ENCODE measurements at regions not wholly inside any gene's neighbourhood (a gene's known extent, or its start where the extent isn't known, plus 50 kb on each side); places are given as distances from the start of the nearest gene placed in this dataset.

DNA sequence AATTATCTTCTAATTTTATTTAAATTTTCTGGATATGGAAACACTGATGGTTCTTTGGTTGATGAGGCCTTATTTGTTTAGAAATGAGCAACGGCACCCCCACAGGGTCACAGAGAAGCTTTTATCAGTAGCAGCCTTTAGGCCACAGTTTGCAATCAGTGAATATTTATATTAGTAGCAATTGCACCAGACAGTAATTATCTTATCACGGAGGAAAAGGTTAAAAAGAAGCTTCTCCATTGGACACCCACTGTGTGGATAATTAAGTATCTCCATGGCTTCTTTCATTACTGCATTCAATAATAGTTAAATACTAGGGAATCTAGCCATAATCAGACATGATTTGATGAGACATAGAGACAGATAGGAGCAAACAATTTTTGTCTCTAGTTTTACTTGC is 2099.2 kb upstream of the PCDH20 start:
- Histone ChIP-seq H3K56ac (ENCODE audit: extremely low read depth, insufficient read depth, low read length) (no peak overlapping the region), H2AFZ (replicated peaks; ENCODE audit: low read length, poor library complexity) (no peak overlapping the region), H4K5ac (ENCODE audit: low read depth, low read length) (no peak overlapping the region), H3K4me3 (ENCODE audit: insufficient read depth, low read depth, low read length) (no peak overlapping the region), H3K4me1 (ENCODE audit: control insufficient read depth, insufficient read depth, low read length) (no peaks in the 10 kb centered on the region), H3K4me2 (ENCODE audit: low read depth, low read length) (no peak overlapping the region), H2AK5ac (ENCODE audit: low read depth, low read length) (no peak overlapping the region), H3K9me1 (ENCODE audit: insufficient read depth, low read length) (no peaks in the 10 kb centered on the region), H3K27ac (ENCODE audit: insufficient read depth, low read length) (no peak overlapping the region), H3K36me3 (ENCODE audit: control insufficient read depth, insufficient read depth, low read length) (no peaks in the 10 kb centered on the region), H3K23ac (ENCODE audit: low read depth, low read length) (no peak overlapping the region), H3K4ac (ENCODE audit: low read depth, low read length) (no peak overlapping the region), H3K9me3 (ENCODE audit: control insufficient read depth, insufficient read depth, low read length) (no peaks in the 10 kb centered on the region), H4K91ac (ENCODE audit: insufficient read depth, low read depth, low read length) (no peak overlapping the region), H3K18ac (ENCODE audit: low read depth, low read length) (no peak overlapping the region), H3K27me3 (ENCODE audit: control insufficient read depth, insufficient read depth, low read length) (no peaks in the 10 kb centered on the region), H3K79me1 (ENCODE audit: low read depth in 1 of 2, low read length in 2 of 2) (no peaks in the 10 kb centered on the region), H2BK20ac (ENCODE audit: low read depth, low read length) (no peak overlapping the region), H3K9ac (ENCODE audit: low read depth, low read length) (no peak overlapping the region), H2BK15ac (ENCODE audit: low read depth, low read length) (no peak overlapping the region), H3K14ac (replicated peaks; ENCODE audit: low read depth, low read length) (no peak overlapping the region), H4K8ac (ENCODE audit: low read depth in 2 of 2, low read length in 2 of 2) (no peak overlapping the region), H2BK120ac (ENCODE audit: low read depth, low read length) (no peak overlapping the region), H4K20me1 (ENCODE audit: insufficient read depth, low read length) (no peaks in the 10 kb centered on the region), H2BK5ac (ENCODE audit: low read depth, low read length, poor library complexity, severe bottlenecking) (no peak overlapping the region), H2AK9ac (replicated peaks; ENCODE audit: low read depth, low read length, poor library complexity) (no peak overlapping the region)
- BruUV-seq (replicated peaks): no TSS peak
- TF ChIP-seq MAZ (IDR thresholded peaks at IDR 0.05; ENCODE audit: borderline replicate concordance, low read depth, low read length) (no peak), RCOR1 (IDR thresholded peaks at IDR 0.05; ENCODE audit: insufficient replicate concordance, low read length) (no peak), MXI1 (IDR thresholded peaks at IDR 0.05; ENCODE audit: borderline replicate concordance, low read depth, low read length) (no peak), CHD1 (IDR thresholded peaks at IDR 0.05; ENCODE audit: low read depth, low read length) (no peak), CEBPB (IDR thresholded peaks at IDR 0.05; ENCODE audit: low read depth, low read length) (no peak), MAFK (IDR thresholded peaks at IDR 0.05; ENCODE audit: low read depth, low read length) (no peak)
- TF ChIP-seq, protein P1, sequence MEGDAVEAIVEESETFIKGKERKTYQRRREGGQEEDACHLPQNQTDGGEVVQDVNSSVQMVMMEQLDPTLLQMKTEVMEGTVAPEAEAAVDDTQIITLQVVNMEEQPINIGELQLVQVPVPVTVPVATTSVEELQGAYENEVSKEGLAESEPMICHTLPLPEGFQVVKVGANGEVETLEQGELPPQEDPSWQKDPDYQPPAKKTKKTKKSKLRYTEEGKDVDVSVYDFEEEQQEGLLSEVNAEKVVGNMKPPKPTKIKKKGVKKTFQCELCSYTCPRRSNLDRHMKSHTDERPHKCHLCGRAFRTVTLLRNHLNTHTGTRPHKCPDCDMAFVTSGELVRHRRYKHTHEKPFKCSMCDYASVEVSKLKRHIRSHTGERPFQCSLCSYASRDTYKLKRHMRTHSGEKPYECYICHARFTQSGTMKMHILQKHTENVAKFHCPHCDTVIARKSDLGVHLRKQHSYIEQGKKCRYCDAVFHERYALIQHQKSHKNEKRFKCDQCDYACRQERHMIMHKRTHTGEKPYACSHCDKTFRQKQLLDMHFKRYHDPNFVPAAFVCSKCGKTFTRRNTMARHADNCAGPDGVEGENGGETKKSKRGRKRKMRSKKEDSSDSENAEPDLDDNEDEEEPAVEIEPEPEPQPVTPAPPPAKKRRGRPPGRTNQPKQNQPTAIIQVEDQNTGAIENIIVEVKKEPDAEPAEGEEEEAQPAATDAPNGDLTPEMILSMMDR (conservative IDR thresholded peaks at IDR 0.05; ENCODE audit: low read depth, low read length): no peak
- in situ Hi-C loops (cut with MboI; ENCODE audit: low sequenced_read_pairs) (no loop called here), dilution Hi-C loops (cut with HindIII; ENCODE audit: low sequenced_read_pairs, unreplicated experiment) (no loop called here), intact Hi-C loops (cut with micrococcal nuclease) (no loop called here)
- ChIA-PET CTCF (interaction anchor here (0.7 kb wide), 1 partner anchor 465 kb away, joined by 3 read pairs; no protein-coding TSS in a partner anchor), POLR2A (ENCODE audit: unreplicated experiment) (no interaction called here)
- ATAC-seq (ENCODE audit: low read depth) (no peak), DNase-seq (no peak)
- WGBS, 2 experiments (ENCODE audit: extremely low coverage in 2 of 2, insufficient read length in 1 of 2): no CpG with 5 or more reads among the region's 2 CpGs
